ENCODE measurements at regions not wholly inside any gene's neighbourhood (a gene's known extent, or its start where the extent isn't known, plus 50 kb on each side); places are given as distances from the start of the nearest gene placed in this dataset.
"Not testable (repeated sequence)": the region's sequence is repeated elsewhere in the genome, so short reads cannot be mapped to it uniquely, and the experiment has no call there.

GRCh38 chr9:81424431-81424830 lies 264.9 kb downstream of the TLE1 start:
- DNase-seq = no peak

DNA sequence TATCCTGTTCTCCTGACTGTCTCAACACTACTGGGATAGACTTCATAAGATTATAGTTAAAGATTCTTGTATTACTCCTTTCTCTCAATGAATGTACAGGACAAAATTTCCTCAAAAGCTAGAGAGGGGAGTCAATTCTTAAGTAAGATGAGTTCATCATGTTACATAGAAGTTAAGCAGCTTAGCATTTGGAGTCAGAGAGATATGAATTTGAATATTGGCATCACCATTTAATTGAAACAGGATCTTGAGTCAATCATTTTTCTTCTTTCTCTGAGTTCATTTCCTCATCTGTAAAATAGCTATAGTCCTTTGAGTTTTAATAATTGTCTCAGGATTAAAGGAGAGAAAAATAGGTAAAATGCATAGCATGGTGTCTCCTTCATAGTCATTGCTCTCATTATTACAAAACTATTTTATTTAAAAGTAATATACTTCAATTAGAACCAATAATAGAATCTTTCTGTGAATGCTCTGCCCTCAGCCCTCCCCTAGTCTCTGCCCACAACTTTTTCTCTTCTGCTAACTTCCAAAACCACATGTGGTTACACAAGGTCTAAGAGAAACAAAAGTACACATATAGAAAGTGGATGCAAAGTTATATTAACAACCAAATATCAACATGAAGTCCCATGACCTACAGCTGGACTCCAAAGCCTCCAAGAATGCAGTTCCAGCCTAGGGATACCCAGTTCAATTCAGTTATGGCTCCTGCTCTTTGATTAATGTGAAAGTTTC lies 265.6 kb downstream of the TLE1 start:
- DNase-seq = no peak

- not testable (repeated sequence) for DNase-seq
These were observed 268.3 kb downstream of the TLE1 start for GRCh38 chr9:81421090-81421489.

- DNase-seq = no peak
These were observed 269.3 kb downstream of the TLE1 start for GRCh38 chr9:81420024-81420423.

DNA sequence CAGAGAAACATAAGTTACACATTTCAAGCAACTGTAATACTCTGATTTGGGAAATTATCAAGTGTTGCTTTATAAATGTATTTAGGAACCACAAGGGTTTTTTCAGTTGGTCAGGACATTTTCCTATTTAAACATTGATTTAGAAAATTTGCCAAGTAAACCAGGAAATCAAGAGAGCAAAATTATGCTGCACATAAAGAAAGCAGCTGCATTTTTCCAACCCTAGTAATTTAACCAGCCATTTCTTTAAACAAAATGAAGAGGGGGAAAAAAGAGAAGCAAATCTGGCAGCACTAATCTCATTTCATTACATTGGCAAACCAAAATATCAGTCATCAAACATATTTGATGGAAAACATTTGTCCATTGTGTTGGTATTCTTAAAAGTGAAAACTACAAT lies 271.4 kb downstream of the TLE1 start:
- DNase-seq = no peak

- no peak for DNase-seq
These were observed 272.1 kb downstream of the TLE1 start for GRCh38 chr9:81417299-81417675.

DNA sequence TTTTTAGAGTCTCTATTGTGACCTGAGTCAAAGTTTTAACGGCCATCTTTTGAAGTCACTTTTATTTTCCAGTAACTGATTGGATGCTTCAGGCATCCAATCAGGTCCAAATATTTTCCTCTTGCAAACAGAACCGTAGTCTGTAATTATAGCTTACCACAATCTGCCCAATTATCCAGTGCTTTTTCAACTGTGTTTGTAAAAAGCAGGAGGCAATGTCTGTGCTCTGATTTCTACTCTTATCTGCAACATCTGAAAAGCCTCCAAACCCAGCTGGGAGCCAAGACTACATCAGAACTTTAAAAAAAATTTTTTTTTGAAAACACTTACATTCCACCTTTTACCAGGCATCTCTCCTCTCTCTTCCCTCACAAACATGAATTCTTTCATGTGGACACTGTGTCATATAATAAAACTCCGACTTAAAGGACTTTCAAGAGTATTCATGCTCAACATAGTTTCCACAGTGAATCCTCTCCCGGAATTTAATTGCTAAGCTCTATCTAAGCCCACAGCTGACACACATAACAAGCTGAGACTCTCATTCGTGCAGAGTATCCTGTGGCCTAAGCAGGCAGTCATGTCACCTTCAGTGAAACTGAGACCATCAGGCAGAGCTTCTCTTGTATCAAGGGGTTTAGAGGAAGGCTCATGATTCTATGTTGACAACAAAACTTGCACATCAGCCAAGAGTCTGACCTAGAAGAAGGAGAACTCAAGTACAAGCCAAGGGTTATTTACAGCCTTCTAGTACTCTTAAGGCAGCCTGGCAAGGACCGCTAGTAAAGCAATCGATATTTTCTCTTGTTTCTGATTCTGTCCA lies 272.7 kb downstream of the TLE1 start:
- no peak for DNase-seq

DNA sequence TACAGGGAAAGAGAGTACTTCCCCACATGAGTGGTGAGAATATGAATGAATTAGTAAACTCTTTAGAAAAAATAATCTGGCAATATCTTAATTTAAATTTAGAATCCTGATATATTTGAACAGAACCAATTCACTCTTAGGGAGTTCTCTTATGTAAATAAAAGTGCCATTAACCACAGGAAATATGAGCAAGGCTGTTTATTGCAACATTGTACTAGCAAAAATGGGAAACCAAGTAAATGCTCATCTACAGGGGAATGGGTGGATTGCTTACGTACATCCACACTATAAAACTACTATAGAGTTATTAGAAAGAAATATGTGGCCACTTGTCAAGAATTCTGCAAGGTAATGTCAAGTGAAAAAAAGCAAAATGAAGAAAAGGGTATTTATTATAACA lies 274.5 kb downstream of the TLE1 start:
- no peak for DNase-seq

- DNase-seq = no peak
These were observed 277.4 kb downstream of the TLE1 start for GRCh38 chr9:81411961-81412360.

DNA sequence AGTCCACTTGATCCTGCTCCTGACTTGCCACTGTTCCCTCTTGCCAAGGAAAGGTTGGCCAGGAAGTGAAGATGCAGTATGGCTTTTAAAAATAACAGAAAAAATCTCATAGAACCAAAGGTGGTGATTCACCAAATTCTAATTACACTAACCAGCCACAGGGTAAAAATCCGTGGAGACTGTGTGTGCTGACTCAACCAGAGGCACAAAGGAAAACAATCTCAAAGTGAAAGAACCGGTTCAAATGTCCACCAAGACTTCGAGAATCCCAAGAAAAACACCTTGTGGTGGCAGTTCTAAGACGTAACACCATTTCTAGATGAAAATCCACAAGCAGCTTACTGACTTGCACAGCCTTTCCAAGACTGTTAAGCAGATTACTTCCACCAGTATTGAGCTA lies 279.1 kb downstream of the TLE1 start:
- DNase-seq = no peak

DNA sequence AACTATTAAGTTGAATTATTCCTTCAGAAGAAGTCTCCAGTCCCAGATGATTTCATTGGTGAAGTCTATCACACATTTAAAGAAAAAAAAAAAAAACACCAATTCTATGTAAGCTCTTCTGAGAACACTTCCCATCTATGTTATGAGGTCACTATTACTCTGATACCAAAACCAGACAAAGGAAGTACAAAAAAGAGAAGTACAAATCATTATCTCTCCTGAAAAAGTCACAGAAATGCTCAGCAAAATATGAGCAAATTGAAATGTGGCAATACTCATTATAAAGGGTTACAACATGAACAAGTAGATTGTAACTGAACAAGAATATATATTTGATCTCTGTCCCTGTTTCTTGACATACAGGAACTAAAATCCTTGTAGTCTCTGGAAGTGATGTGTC lies 280.4 kb downstream of the TLE1 start:
- no peak for DNase-seq

DNA sequence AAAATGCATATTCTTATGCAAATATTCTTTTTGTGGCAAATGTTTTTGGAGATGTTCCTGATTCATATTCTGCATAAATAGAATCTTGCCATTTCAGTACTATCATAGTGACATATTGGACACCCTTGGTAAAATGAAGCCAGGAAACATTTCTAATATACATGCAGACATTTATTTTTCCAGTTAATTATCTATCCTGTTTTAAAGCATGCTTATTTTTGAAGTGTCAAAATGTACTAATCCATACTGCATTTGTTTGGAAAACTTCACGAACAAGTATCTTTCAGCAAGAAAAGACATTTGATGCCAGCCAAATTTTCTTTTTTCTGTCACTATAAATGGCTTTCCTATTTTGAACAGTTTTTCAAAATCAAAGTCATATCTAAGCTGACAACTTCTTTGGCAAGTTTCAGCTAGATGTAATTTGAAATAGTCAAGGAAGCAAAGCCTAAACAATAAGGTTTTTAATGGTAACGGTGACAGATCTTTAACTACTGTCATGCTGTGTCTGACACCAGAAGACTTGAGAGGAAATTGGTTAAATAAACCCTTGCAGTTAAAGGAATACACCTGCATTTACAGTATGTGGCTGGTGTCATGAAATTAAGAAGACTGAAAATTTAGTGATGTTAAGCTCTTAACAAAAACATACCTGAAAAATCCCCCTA lies 284.3 kb downstream of the TLE1 start:
- no peak for DNase-seq

DNA sequence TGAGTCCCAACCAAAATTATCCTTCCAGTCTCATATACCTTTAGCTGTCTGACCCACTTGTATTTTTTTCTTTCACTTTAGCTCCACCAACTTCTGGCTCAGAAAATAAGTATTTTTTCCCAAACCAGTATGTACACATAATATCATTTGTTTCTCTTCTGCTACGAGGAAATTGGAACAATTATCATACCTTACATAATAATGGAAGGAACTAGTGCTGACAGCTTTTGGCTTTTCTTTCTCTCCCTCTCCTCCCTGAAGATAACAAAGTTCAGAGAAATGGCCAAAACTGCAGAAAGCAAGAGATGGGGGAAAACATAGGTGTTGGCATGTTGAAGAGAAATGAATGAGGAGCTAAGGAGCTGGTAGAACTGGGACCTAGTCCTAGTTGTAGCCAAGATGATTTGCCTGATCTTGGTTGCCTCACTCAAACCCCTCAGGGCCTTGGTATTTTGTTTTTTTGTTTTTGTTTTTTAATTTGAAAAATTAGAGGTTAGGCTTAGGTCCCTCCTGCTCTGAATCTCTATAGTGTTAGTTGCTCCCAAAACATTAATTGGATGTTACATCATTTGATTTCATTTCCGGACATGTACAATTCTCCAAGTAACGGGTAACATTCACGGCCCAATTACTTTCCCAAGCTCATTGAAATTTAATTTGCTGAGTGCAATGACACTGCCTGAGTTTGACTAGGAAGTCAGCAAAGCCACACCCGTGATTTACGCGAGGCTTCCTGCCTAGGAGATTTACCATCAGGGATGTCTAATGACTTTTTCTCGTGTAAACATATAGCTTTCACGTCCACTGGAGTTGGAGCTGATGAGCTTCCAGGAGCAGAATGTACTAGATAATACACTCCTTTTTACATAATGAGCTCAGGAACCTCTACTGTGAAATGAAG lies 291.6 kb downstream of the TLE1 start:
- DNase-seq = no peak

DNA sequence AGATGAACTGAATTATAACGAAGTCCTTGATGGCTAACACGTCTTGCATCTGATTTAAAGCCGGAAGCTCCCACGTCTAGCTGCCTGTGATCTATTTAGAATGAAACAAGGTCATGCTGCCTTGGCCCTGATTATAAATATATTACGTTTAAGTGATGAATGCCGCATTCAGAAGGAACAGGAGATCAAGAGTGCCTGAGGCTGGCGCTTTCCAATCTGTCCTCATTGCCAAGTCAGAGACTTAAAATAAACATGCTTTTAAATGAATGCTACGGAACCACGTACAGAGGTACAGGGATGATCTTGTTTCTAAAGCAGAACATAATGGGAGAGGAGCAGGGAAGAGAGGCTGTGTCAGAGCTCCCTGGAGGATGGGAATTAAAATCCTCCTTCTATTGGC lies 292.8 kb downstream of the TLE1 start:
- no peak for DNase-seq

DNA sequence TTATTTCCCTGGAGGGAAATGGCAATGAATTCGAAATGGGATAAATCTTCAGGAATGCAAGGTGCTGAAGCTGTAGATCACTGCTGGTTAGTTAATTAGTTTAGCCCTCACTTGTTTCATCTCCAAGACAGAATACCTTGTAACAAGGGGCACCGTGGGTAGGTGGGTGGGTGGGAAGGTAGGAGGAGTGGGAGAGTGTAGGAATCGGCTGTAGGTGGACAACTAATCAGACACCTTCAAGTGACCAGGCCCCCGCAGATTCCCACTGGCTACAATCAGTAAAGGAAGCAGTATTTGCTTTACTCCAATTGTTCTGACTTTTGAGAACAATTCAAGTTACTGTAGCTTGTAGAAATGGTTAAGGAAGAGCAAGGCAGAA lies 293.7 kb downstream of the TLE1 start:
- no peak for DNase-seq

- DNase-seq = no peak
These were observed 294.3 kb downstream of the TLE1 start for GRCh38 chr9:81394881-81395675.

GRCh38 chr9:81393985-81394811 lies 295.1 kb downstream of the TLE1 start:
- DNase-seq = no peak

DNA sequence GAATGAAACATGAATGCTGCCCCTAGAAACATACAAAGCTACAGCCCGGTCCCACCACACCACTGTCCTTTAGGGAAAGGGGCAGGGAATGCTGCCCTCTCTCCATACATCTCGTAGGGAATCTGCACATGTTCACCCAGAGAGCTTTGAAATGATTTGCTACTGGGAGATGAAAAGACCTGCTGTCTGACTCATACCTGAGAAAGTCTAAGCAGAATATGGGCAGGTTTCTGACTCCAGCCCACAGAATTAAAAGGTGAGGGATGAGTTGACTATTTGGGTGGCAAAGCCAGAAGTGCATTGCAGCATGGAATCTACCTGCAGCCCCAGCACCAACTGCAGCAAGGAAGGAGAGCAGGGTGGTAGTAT lies 297.9 kb downstream of the TLE1 start:
- no peak for DNase-seq

DNA sequence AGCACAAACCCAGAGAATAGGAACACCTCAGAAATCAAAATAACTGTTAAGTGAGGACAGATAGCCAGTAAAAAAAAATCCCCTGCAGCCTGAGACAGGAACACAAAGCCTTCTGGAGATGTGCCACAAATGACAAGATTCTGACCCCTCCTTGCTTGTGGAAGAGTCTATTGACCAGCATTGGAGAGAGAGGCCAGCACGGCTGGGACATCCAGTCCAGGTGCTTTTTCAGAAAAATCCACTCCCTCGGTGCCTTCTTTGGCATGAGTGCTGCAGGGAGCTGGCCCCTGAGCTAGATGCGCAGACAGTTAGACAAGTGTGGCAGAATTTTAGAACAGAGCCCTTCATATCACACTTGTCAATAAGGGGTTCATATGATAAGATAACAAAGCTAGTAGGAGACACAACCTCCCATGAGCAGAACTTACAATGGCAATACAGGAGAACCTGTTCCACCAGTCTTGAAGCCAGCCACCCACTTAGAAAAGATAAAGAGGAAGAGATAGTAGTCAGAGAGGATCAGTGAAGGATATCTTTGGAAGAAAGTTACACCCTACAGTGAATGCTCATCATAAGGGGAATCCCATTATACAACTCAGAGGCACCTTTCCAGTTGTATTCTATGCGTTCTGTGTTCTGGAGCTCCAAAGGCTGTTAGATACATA lies 298.4 kb downstream of the TLE1 start:
- no peak for DNase-seq

DNA sequence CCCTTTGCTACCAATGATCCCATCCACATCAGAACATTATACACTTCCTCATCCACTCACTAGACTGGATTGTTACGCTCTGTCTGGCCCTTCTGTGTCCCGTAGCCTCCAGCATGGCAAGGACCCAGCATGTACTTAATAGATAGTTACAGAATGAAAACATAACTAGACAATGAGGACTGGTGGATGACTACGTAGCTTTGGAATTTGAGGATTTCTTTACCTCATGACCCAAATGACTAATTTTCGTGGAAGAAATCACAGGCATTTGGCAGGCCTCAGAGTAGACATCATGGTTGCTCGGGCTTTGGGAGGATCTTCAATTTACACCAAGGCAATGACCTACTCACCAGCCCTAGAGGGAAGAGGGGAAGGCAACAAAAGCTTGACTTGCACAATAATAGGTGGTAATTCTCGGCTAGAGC lies 299.8 kb downstream of the TLE1 start:
- no peak for DNase-seq

- no peak for DNase-seq
These were observed 300.5 kb downstream of the TLE1 start for GRCh38 chr9:81388831-81389230.
